NCI-H2107 (cell line): ENCODE measurements at regions not wholly inside any gene's neighbourhood (a gene's known extent, or its start where the extent isn't known, plus 50 kb on each side); places are given as distances from the start of the nearest gene placed in this dataset.
"Not testable (repeated sequence)": the region's sequence is repeated elsewhere in the genome, so short reads cannot be mapped to it uniquely, and the experiment has no call there.

Experiments used
- DNase-seq: peaks from one replicate; lab custom pipeline; 2025; lab: John Stamatoyannopoulos, UW

DNA sequence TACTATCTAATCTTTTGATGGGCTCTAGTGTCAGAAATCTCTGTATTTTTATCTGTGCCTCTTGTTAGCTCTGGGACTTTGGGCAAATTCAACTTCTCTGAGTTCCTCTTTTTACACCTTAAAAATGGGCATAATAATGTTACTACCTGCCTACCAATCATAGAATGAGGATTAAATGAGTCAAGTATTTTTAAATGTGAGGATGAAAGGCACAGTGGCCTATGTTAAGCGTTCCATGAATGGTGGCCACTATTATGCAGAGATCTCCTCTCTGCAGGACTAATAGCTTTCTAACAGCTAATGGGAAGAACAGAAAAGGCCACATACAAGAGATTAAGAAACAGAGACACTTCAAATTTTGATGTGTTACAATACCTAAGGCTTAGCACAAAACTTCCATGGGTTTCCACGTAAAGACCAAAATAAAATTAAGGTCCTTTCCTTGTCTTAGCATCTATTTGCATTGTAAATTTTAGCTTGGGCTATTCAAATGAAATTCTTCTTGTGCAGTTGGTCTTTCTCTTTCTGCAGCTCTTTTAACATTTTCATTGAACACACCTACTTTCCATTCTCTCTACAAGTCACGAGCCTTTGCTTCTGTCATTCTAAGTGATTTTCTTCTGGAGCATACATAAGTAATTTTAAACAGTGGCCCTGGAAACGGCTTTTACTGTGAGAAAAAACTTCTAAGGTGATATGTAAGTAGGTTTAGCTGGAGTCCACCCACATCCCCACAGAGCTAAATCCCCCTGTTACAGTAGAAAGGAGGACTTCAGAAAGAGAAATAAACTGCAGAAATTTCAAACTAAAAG, 117.9 kb upstream of the MED14 start:
- DNase-seq = no peak

DNA sequence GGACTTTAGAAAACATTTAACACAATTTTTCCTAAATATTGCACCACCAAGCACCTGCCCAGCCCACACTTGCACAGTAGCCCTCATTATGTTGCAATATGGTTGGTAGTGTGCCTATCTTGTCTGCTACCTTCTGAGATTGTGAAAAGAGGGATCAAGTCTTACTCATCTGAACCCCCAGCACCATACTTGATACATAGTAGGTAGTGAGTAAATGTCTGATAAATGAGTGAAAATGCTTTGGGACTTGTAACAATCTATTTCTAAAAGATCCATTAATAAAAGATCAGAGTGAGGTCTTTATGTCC, 118.4 kb upstream of the MED14 start:
- DNase-seq = no peak

DNA sequence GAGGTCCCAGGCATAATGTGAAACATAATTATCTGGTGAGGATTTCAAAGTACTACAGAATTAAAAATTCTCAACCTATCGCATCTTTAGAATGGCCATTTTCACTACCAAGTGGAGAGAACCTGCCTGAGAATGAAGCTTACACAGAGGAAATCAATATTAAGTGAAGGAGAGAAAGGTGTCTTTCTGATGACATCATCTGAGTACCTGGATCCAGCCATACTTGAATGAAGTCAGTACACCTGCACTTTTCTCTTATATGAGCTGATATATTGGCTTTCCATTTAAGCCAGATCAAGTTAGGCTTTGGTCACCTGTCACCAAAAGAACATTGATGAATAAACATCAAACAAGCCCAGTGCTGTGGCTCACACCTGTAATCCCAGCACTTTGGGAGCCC, 118.9 kb upstream of the MED14 start:
- no peak for DNase-seq

DNA sequence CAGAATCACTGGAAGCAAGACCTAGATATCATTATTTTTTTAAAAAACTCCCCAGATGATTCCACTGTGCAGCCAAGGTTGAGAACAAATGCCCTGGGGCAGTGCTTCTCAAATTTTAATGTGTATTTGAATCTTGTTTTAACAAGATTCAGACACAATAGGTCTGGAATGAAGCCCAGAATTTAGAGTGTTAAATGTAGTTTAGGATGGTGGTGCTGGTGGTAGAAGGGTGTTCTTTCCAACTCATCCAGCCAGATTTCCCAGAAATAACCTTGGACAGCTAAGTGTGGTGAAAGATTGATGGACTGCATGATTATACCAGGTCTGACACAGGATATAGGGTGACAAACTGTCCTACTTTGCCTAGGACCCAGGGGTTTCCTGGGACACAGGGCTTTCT, 120.1 kb upstream of the MED14 start:
- no peak for DNase-seq

DNA sequence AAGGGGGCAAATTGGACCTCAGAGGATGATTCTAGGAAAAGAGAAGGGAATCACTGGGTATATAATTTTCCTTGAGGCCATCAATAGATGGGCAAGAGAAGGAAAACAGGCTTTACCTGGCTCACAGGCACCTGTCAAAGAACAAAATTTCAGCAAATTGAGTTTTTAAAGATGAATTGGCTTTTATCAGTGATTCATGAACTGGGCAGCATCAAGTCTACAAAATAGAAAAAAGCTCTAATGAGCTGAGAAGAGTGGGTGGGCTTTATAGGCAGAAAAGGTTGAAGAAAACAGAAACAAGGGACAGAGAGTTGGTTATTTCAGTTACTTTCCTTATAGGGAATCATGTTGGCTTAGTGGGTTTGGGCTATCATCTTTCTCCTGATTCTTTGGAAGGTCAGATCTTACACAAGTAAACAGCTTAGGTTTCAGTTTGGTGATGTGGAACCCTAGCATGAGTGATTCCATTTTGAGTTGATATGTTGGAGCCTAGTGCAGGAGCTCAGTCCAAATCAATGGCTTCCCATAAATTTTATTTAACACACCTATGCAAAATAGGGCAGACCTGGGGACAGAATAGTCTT, 120.7 kb upstream of the MED14 start:
- no peak for DNase-seq

DNA sequence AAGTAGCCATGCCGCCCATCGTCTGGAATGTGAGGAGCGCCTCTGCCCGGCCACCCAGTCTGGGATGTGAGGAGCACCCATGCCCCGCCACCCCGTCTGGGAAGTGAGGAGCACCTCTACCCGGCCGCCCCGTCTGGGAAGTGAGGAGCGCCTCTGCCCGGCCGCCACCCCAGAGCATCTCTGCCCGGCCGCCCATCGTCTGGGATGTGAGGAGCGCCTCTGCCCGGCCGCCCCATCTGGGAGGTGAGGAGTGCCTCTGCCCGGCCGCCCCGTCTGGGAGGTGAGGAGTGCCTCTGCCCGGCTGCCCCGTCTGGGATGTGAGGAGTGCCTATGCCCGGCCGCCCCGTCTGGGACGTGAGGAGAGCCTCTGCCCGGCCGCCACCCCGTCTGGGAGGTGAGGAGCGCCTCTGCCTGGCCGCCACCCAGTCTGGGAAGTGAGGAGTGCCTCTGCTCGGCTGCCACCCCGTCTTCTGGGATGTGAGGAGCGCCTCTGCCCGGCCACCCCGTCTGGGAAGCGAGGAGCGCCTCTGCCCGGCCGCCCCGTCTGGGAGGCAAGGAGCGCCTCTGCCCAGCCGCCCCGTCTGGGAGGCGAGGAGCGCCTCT, 126.7 kb upstream of the MED14 start:
- not testable (repeated sequence) for DNase-seq

DNA sequence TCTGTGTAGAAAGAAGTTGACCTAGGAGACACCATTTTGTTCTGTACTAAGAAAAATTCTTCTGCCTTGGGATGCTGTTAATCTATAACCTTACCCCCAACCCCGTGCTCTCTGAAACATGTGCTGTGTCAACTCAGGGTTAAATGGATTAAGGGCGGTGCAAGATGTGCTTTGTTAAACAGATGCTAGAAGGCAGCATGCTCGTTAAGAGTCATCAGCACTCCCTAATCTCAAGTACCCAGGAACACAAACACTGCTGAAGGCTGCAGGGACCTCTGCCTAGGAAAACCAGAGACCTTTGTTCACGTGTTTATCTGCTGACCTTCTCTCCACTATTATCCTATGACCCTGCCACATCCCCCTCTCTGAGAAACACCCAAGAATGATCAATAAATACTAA, 127.9 kb upstream of the MED14 start:
- not testable (repeated sequence) for DNase-seq

DNA sequence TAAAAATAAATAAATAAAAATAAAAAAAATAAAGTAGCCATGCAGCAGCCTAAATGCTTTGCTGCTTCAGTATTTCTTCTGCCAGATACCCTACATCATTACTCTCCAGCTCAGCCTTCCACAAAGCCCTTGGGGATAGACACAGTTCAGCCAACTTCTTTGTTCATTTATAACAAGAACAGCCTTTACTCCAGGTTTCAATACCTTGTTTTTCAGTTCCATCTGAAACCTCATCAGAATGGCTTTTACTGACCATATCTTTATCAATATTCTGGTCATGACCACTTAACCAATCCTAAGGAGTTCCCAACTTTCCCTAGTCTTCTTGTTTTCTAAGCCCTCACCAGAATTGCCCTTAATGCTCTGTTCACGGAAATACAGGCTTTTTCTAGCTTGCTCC, 128.3 kb upstream of the MED14 start:
- no peak for DNase-seq

DNA sequence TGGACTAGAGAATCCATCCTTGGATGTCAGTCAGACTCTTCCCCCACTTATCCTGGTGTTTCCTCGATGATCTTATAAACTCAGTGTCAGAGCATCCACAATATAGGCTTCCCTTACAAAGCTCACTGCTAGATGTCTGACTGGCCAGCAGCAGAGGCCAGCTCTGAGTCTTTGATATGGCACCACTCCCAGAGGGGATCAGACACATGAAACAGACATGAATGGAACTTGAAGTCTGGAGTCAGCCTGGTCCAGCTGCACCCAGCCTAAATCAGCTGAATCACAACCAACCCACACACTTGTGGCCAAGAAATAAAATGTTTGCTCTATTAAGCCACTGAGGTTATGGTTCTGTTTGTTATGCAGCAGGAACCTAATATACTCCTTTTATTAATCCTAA, 129.6 kb upstream of the MED14 start:
- no peak for DNase-seq

DNA sequence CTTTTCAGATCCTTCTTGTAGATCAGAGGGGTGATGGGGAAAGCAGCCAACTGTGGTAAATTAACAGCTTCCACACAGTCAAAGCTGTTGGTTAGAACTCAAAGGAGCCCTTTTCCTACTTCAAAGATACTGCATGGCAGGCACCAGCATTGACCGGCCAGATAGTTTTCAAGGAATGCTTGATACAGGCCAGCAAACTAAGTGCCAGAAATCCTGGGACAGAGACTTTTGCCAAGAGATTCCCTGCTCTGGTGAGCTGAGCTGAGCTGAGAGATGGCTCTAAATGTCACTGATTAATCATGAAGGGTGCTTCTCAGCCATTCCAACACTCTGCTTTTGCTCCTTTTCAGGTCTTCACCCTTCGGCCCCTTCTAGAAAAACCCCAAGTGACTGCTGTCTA, 131.6 kb upstream of the MED14 start:
- DNase-seq = no peak

DNA sequence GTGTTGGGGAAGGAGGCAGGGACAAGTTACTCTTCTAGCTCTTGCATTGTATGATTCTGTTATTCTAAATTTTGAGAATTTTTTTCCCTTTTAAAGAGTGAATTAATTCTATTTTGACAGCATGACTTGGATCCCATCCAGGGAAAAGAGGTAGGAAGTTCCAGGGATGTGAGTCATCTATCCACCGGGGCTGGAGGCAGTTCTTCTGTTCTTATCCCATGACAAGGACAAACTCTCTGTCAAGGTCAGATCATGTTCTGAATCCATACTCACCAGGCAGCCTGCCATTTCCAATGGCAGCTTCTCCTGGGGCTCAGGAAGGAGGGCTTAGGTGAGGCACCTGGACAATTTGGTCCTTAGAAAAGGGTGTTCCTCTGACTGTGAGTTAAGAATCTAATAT, 132.0 kb upstream of the MED14 start:
- DNase-seq = no peak

DNA sequence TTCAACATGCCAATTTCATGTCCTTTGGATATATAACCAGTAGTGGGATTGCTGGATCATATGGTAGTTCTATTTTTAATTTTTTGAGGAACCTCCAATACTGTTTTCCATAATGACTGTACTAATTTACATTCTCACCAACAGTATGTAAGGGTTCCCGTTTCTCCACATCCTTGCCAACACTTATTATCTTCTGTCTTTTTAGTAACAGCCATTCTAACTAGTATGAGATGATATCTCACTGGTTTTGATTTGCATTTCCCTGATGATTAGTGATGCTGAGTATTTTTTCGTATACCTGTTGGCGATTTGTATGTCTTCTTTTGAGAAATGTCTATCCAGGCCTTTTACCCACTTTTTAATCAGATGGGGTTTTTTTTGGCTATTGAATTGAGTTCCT, 133.5 kb upstream of the MED14 start:
- DNase-seq = no peak

DNA sequence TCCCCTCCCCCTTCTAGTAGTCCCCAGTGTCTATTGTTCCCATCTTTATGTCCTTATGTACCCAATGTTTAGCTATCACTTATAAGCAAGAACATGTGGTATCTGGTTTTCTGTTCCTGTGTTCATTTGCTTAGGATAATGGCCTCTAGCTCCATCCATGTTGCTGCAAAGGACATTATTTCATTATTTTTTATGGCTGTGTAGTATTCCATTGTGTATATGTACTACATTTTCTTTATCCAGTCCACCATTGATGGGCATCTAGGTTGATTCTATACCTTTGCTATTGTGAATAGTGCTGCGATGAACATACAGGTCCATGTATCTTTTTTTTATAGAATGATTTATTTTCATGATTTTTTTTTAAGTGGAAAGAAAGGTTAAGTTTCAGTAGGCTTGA, 135.6 kb upstream of the MED14 start:
- not testable (repeated sequence) for DNase-seq

DNA sequence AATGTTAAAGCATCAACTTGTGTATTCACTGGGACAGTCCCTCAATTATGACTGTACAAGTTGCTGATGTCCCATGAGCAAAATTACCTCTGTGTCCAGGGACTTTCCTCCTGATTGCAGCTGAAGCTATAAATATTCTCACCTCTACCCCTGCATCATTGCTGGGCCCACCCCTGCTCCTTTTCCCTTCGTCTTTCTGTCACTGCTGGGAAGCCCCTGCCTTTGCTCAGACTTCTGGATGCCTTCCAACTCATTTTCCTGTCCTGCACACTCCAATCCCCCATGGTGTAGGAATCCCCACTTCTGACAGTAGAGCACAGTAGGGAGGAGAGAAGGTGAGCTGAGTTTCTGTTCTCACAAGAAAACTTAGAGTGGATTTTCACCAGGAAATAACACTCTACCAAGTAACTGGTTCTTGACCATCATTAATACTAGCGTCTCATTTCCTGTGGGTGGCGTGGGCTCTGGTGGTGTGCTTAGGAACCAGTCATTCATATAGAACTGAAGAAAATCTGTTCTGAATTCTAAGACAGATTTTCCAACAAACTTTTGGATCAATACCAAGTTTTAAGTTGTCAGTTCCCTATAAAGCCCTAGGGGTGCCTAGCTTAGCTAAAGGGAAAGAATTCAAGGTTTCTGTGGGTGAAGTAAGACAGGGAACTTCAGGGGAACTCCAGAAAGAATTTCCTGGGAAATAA, 136.2 kb upstream of the MED14 start:
- no peak for DNase-seq

DNA sequence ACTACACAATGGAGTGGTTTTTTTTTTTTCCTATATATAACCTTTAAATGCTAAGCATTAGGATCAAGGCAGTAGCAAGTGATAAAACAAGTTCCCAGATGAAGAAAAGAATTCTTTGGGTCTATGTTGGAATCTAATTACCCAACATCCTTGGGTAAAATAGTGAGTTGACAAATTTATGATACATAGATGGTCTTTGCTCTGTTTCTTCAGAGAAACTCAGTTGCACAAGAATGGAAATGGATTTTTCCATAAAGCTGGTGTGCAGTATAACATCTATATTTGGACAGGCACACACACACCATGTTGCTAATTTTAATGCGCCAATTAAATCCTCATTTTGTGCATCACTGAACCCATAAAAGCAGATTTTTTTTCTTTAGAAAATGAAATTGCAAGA, 137.0 kb upstream of the MED14 start:
- no peak for DNase-seq

DNA sequence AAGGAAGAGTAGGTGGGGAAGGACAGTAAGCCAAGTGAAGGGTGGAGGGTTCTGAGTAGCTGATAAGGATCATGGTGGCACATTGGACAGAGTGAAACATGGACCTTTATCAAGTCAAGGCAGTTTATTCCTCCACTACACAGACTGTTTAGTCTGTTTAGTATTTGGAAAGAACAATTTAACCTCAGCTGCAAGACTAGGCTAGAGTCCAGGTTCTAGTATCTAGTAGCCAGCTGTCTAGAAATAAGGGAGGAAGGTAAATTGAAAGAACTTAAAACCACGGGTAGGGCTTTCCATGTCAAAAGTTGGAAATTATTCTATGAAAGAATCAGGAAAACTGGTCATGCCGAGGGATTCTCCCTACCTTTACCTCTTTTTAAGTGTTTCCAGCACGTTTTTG, 140.1 kb upstream of the MED14 start:
- DNase-seq = no peak

DNA sequence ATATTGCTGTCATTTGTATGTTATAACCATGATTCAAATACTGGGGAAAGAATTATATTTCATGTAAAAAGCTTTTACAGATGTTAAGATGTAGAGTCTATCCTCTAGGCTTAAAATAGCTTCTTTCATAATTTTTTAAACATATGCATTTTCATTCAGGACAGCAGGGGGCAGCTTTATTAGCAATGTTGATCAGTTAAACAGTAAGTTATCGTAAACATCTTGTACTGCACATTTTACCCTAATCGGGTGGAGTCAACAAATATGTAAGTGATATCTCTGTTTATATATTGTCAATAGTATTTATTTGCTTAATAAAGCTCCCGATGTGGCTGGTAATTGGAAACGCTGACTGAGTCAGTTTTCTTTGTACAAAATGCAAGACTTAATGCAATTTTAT, 142.5 kb upstream of the MED14 start:
- no peak for DNase-seq

DNA sequence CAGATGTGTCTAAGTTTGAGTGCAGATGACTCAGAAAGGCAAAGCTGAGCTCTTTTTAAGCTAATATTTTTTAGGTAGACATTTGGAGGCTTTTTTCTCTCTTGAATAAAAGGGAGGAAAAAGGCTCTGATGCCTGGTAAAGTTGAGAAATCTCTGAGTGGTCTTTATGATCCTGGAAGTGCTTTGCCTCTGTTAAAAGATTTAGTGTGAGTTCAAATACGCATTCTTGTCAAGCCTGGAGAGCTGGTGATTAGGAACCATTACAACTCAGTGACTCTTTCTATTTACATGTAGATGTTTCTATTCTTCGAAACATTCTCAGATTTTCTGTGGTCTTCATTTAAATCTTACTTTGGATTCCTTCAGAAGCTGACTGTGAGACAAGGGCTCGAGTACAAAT, 143.4 kb upstream of the MED14 start:
- no peak for DNase-seq

DNA sequence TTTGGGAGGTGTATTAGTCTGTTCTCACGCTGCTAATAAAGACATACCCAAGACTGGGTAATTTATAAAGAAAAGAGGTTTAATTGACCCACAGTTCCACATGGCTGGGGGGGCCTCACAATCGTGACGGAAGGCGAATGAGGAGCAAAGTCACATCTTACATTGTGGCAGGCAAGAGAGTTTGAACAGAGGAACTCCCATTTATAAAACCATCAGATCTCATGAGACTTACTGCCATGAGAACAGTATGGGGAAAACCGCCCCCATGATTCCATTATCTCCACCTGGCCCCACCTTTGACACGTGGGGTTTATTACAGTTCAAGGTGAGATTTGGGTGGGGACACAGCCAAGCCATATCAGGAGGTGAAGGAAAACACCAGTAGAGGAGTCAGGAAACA, 143.8 kb upstream of the MED14 start:
- not testable (repeated sequence) for DNase-seq

DNA sequence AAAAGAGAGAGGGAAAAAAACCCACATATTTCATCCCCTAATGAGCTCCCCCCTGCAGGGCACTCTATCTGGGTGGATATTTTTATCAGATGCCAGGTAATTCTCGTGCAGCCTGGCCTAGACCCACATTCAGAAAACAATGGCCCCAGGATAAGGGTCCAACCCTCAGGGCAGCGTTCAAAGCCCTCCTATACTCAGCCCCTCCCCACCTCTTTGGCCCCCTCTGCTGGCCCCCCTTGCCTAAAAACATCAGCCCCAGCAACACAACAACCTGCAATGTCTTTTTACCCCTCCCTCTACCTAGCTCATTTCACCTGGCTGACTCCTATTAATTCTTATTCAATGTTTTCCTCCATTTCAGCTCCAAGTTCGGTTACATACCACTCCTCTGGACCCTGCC, 145.4 kb upstream of the MED14 start:
- no peak for DNase-seq

DNA sequence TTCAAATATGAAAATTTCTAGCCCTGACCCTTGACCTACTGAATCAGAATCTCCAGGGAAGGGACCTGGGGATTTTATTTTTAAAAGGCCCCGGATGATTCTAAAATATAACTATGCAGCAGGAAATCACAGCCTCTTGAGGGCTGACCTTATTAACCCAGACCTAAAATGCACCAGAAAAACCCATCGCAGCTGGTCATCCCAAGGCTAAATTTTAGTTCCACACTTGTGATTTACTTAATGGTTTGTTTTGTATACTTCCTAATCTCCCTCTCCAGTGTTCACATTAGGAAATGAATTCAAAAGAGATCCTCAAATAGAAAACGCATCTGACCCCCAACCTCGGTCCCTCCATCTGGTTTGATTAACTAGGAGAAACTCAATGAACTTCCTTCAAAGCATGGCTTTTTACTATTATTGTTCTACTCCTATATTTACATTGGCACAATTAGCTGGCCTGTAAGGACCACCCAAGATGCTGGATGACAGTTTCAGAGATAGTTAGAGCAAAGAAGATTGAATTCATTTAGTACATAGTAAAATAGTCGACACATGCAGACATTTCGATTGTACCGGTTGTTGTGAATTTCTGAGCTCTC, 147.8 kb upstream of the MED14 start:
- DNase-seq = no peak

DNA sequence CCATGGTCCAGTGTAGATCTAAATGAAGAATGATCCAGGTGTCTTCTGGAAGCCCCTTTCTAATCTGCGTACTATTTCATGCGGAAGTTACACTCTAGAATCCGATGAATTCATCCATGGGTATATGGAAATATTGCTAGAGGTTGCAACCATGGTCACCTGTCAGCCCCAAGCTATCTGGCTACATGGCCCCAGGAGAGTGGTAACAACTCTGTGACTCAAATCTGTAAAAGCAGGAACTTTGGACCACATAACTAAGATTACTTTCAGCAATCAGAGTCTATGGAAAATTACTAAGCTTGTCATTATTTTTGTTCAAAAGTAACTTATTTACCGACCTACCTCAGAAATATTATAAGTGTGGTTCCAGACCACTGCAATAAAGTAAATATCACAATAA, 150.6 kb upstream of the MED14 start:
- DNase-seq = no peak

DNA sequence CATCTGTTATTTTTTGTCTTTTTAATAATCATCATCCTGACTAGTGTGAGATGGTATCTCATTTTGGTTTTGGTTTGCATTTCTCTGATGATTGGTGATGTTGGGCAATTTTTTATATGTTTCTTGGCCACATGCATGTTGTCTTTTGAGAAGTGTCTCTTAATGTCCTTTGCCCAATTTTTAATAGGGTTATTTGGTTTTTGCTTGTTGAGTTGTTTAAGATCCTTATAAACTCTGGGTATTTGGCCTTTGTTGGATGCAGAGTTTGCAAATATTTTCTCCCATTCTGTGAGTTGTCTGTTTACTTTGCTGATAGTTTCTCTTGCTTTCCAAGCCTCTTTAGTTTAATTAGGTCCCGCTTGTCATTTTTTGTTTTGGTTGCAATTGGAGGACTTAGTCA, 152.1 kb upstream of the MED14 start:
- DNase-seq = no peak
